ENCODE measurements at regions not wholly inside any gene's neighbourhood (a gene's known extent, or its start where the extent isn't known, plus 50 kb on each side); places are given as distances from the start of the nearest gene placed in this dataset.

DNA sequence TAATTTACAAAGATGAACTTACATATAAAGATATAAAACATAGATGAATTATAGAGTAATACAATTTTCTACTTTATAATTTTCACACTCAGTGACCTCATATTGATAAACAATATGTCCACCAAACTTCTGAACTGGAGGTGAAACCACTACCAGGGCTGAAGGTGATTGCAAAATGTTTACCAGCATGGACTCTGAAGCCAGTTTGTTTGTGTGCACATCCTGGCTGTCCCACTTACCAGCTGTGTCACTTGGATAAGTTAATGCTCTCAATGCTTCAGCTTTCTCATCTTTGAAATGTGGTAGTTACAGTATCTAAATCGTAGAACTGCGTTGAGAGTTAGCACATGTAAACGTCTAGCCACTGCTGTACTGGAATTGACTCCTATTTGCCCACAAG is 392.6 kb downstream of the HNRNPD start:
- Mint-ChIP-seq H3K36me3 (ENCODE audit: low read depth) (no peaks in the 10 kb centered on the region), H3K4me3 (no peak overlapping the region), H3K9me3 (no peaks in the 10 kb centered on the region), H3K27me3 (ENCODE audit: low read depth) (no peaks in the 10 kb centered on the region), H3K4me1 (ENCODE audit: low read depth) (no peaks in the 10 kb centered on the region), H3K27ac (no peak overlapping the region)
- intact Hi-C loops (cut with micrococcal nuclease): no loop called here
- CTCF ChIA-PET: interaction anchor here (0.7 to 1.2 kb wide), 2 partner anchors 96 to 98 kb away, joined by 3 to 4 read pairs; no protein-coding TSS in a partner anchor
- DNase-seq: no peak

DNA sequence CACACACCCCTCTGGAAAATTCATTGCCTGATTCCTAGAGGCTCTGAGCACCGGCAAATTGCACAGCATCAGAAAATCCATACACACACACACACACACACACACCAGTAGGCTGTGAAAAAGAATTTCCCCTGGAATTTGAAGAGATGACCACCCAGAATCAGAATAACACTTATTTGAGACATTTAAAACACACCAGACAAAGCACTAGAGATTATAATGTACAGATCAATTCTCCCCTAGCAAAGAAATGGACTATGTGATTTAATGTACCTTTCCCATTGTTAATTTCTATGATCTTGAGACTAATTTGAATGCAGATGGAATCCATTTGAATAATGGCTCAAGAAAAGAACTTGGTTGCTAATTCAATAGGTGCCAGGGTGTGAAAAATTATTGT is 399.3 kb downstream of the HNRNPD start:
- no peaks in the 10 kb centered on the region for H3K9me3 Mint-ChIP-seq
- no peak for DNase-seq
- CTCF ChIA-PET: no interaction called here
- no peak overlapping the region for H3K4me3 Mint-ChIP-seq
- H3K4me1 Mint-ChIP-seq (ENCODE audit: low read depth): peaks cover 7% of the 10 kb centered on the region
- no peak overlapping the region for H3K27ac Mint-ChIP-seq
- intact Hi-C loops (cut with micrococcal nuclease): no loop called here
- no peaks in the 10 kb centered on the region for H3K27me3 Mint-ChIP-seq (ENCODE audit: low read depth)
- H3K36me3 Mint-ChIP-seq (ENCODE audit: low read depth): no peaks in the 10 kb centered on the region

DNA sequence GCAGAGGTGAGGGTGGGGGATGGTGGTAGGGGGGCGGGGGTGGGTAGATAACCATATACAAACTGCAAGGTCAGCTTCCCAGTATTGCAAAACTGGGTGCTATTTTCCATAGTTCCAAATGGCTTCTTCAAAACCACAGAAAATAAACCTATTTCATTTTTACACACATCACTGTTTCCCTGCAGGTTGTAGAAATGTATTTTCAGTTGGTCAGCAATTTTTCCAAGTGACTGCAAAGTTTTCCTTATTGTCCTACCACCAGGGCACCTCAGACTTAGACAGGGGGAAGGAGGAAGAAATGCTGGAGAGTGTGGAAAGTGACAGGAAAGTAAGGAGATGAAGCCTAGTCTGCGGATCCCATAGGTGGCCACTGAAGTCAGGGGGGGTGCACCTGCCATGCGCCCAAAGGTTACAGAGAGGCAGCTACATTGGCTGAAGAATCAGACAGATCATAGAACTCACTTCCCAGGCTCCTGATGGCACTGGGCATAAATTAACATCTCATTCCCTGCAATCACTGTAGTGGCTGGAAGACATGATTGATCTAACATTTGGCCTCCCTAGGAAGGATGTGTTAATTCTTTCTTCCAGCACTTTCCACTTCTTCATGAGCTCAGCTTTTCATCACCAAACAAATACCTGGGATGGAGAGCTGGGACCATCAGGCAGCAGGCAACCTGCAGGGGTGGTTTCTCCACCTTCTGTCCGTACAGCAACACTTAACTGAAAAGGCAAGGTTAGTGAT is 402.0 kb downstream of the HNRNPD start:
- intact Hi-C loops (cut with micrococcal nuclease): no loop called here
- Mint-ChIP-seq H3K27me3 (ENCODE audit: low read depth) (no peaks in the 10 kb centered on the region), H3K4me1 (ENCODE audit: low read depth) (peaks cover 7% of the 10 kb centered on the region), H3K9me3 (no peaks in the 10 kb centered on the region), H3K36me3 (ENCODE audit: low read depth) (no peaks in the 10 kb centered on the region), H3K4me3 (no peak overlapping the region), H3K27ac (no peak overlapping the region)
- CTCF ChIA-PET: interaction anchor here (0.6 kb wide), 1 partner anchor 58 kb away, joined by 4 read pairs; no protein-coding TSS in a partner anchor
- DNase-seq: no peak

DNA sequence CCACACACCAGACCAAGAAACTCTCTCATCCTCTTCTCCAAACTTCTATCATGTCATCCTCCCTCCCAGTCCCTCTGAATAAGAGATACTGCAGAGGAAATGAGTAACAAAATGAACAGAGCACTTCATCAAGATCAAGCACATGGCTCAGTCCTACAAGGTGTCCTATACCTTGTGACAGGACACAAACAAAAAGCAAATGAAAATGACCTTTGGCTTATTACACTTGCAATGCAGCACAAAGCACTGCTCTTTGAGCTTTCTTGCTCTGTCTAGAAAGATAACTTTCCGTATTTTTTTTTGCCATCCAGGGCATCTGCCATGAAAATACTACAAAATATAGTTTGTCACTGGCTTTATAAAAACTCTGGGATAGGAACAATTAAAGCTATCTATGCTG is 402.7 kb downstream of the HNRNPD start:
- intact Hi-C loops (cut with micrococcal nuclease): no loop called here
- H3K4me1 Mint-ChIP-seq (ENCODE audit: low read depth): peaks cover 7% of the 10 kb centered on the region
- CTCF ChIA-PET: interaction anchor here (0.6 kb wide), 1 partner anchor 58 kb away, joined by 4 read pairs; no protein-coding TSS in a partner anchor
- H3K9me3 Mint-ChIP-seq: no peaks in the 10 kb centered on the region
- H3K4me3 Mint-ChIP-seq: no peak overlapping the region
- no peaks in the 10 kb centered on the region for H3K27me3 Mint-ChIP-seq (ENCODE audit: low read depth)
- H3K27ac Mint-ChIP-seq: no peak overlapping the region
- no peak for DNase-seq
- no peaks in the 10 kb centered on the region for H3K36me3 Mint-ChIP-seq (ENCODE audit: low read depth)

DNA sequence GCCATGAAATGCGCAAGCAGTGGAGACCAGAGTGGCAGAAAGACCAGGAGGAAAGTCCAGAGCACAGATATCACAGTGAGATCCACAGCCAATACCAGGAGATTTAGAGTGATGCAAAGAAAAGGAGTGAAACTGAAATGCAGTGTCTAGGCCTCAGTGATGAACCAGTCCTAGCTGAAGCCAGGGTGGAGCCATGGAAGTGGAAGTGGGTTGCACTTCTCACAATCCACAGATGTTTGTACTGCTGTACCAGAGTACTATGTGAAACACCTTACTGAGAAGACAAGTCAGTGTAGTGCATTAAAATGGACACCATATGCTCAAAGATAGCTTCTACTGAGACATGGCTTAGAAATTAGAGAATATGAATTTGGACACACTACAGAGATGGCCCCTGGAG is 403.3 kb downstream of the HNRNPD start:
- H3K4me1 Mint-ChIP-seq (ENCODE audit: low read depth): peaks cover 12% of the 10 kb centered on the region
- no peak for DNase-seq

DNA sequence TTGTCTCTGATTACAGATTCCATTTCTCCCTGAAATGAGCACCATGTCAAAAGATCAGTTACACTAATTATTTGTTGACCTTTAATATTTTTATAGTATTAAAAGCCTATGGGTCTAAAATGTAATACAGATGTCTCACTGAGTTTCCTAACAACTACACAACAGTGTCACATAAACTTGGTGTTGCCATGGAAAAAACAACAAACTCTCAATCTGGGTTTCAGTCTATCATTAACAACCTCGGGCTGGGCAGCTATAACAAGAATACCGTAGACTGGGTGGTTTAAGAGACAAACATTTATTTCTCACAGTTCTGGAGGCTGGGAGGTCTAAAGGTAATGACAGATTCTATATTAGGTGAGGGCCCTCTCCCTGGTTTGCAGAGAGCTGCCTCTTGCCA is 407.1 kb downstream of the HNRNPD start:
- H3K4me3 Mint-ChIP-seq: no peak overlapping the region
- no peak overlapping the region for H3K27ac Mint-ChIP-seq
- no peak for DNase-seq
- intact Hi-C loops (cut with micrococcal nuclease): no loop called here
- H3K9me3 Mint-ChIP-seq: no peaks in the 10 kb centered on the region
- no peaks in the 10 kb centered on the region for H3K27me3 Mint-ChIP-seq (ENCODE audit: low read depth)
- CTCF ChIA-PET: no interaction called here
- no peaks in the 10 kb centered on the region for H3K36me3 Mint-ChIP-seq (ENCODE audit: low read depth)
- H3K4me1 Mint-ChIP-seq (ENCODE audit: low read depth): peaks cover 6% of the 10 kb centered on the region

More for the DNA sequence above, 403.3 kb downstream of the HNRNPD start:
- Mint-ChIP-seq H3K36me3 (ENCODE audit: low read depth) (no peaks in the 10 kb centered on the region), H3K27ac (no peak overlapping the region), H3K9me3 (no peaks in the 10 kb centered on the region), H3K27me3 (ENCODE audit: low read depth) (no peaks in the 10 kb centered on the region), H3K4me3 (no peak overlapping the region)
- intact Hi-C loops (cut with micrococcal nuclease): no loop called here
- CTCF ChIA-PET: no interaction called here

DNA sequence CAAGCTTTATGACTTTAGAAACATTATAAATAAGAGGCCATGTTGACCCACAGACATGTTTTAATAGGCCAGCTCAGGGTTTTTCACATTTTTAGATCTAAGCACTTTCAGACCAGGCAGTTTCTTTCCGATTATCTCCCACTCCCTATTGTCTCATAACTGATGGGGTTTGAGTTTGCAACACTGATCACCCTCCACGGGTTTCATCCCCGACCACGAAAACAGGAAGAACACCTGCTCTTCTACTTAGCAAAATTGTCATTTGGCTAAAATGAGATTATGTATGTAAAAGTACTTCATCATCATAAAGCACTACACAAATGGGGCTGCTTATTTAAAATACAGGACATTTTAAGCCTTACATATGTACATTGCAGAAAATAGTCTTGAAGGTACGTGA is 407.9 kb downstream of the HNRNPD start:
- Mint-ChIP-seq H3K4me3 (no peak overlapping the region), H3K9me3 (no peaks in the 10 kb centered on the region), H3K4me1 (ENCODE audit: low read depth) (peaks cover 6% of the 10 kb centered on the region), H3K36me3 (ENCODE audit: low read depth) (no peaks in the 10 kb centered on the region), H3K27me3 (ENCODE audit: low read depth) (no peaks in the 10 kb centered on the region), H3K27ac (no peak overlapping the region)
- CTCF ChIA-PET: no interaction called here
- intact Hi-C loops (cut with micrococcal nuclease): no loop called here
- DNase-seq: no peak

DNA sequence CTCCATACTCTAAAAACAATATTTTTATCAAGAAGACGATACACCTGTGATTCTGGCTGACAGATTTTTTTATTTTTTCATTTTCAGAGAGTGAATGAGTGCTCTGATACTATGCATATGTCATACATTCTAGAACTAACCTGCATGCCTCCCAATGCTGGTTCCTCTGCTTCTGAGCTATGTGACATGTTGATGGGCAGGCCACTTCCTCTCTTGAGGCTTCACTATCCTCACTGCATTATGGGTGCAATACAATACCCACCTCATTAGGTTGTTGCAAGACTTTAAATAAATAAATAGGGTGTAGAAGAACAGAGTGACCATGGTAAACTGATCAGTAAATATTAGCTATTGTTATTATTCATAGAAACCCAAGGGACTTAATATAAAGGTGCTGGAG is 408.3 kb downstream of the HNRNPD start:
- Mint-ChIP-seq H3K36me3 (ENCODE audit: low read depth) (no peaks in the 10 kb centered on the region), H3K9me3 (no peaks in the 10 kb centered on the region), H3K4me3 (no peak overlapping the region), H3K27me3 (ENCODE audit: low read depth) (peaks cover 2% of the 10 kb centered on the region), H3K27ac (no peak overlapping the region), H3K4me1 (ENCODE audit: low read depth) (peaks cover 6% of the 10 kb centered on the region)
- no peak for DNase-seq
- CTCF ChIA-PET: no interaction called here
- intact Hi-C loops (cut with micrococcal nuclease): no loop called here

DNA sequence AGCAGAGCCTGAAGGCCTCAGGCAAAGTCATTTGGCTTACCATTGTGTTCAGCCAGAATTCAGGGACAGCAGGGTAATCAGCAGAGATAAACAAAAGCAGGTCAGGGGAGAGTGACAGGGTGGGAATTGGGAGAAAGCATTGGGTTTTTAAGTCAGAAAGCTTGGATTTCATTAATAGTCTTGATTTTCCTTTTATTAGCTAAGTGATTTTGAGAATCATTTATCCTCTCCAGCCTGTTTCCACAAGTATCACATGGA is 410.1 kb downstream of the HNRNPD start:
- no peak for DNase-seq
- Mint-ChIP-seq H3K9me3 (no peaks in the 10 kb centered on the region), H3K4me3 (no peak overlapping the region), H3K36me3 (ENCODE audit: low read depth) (no peaks in the 10 kb centered on the region), H3K27ac (no peak overlapping the region), H3K4me1 (ENCODE audit: low read depth) (peaks cover 6% of the 10 kb centered on the region), H3K27me3 (ENCODE audit: low read depth) (peaks cover 5% of the 10 kb centered on the region)
- CTCF ChIA-PET: no interaction called here
- intact Hi-C loops (cut with micrococcal nuclease): no loop called here

DNA sequence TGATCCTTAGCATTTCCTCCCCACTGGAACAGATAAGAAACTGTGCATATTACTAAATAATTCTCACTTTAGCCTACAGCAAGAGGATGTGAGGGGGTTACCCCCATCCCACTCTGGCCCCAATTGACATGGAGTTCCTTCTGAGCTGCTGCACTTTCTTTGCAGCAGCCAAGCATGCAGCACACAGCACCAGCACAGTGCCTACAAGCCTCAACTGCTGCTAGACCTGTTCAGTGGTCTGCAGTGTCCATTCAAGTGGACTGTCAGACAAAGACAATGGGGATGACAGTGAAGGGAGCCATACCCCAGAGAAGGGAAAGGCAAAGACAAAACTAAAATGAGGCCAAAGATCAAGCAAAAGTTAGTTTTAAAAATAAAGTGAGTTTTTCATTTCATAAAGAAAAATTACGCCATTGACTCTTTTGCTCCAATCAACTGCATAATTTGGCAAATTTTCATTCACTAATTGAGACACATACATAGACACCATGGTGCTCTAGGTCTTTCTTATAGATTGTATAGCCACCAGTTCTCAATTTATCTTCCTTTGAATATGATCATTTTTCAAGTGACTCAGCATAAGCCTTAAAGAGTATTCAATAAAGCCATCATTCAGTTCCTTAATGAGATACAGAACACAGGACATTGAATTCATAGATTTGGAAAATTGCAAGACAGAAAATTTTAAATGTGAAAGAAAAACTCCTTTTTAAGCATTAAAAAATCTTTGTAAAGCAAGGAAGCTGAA is 410.6 kb downstream of the HNRNPD start:
- no peak overlapping the region for H3K4me3 Mint-ChIP-seq
- peaks cover 6% of the 10 kb centered on the region for H3K4me1 Mint-ChIP-seq (ENCODE audit: low read depth)
- CTCF ChIA-PET: no interaction called here

DNA sequence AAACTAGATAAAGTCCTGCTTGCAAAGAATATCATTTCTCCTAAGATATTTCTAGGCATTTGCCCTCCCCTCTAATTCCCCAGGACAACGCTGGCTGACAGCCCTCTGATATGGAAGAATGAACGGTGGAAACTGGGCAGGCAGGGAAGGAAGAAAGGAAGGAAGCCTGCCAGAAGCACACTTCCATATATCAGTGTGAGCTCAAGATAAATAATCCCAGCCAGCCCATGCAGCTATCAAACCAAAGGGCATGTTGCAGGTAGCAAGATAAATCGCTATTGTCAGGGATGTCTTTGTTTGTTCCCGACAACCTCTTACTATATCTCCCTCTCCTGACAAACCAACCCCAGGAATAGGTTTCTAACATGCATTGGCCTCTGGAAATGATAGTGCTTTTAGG is 412.8 kb downstream of the HNRNPD start:
- Mint-ChIP-seq H3K4me1 (ENCODE audit: low read depth) (peaks cover 4% of the 10 kb centered on the region), H3K9me3 (no peaks in the 10 kb centered on the region), H3K27me3 (ENCODE audit: low read depth) (peaks cover 9% of the 10 kb centered on the region), H3K36me3 (ENCODE audit: low read depth) (no peaks in the 10 kb centered on the region), H3K4me3 (no peak overlapping the region), H3K27ac (no peak overlapping the region)
- intact Hi-C loops (cut with micrococcal nuclease): no loop called here
- CTCF ChIA-PET: no interaction called here
- DNase-seq: no peak

More for the DNA sequence above, 410.6 kb downstream of the HNRNPD start:
- intact Hi-C loops (cut with micrococcal nuclease): no loop called here
- DNase-seq: no peak
- no peaks in the 10 kb centered on the region for H3K9me3 Mint-ChIP-seq
- H3K36me3 Mint-ChIP-seq (ENCODE audit: low read depth): no peaks in the 10 kb centered on the region
- no peak overlapping the region for H3K27ac Mint-ChIP-seq
- peaks cover 5% of the 10 kb centered on the region for H3K27me3 Mint-ChIP-seq (ENCODE audit: low read depth)

DNA sequence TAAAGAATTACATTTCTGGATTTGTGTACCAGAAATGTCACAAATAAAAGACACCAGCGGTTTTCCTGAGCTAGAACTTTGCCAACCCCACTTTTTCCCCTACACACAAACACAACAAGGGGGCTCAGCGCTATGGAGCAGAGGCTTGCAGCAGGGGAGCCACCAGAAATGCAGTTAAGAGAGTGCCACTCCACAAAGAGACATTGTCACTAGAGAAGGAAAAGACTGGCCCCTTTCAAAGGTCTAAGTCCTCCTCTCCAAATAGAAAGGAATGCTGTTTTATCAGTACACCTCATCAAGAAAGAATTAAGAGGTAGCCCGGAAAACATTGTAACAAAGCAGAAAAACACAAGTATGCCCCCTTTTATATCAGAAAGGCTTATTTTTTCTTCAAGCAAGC is 419.5 kb downstream of the HNRNPD start:
- DNase-seq: no peak
- CTCF ChIA-PET: no interaction called here
- Mint-ChIP-seq H3K27me3 (ENCODE audit: low read depth) (peaks cover 7% of the 10 kb centered on the region), H3K4me3 (no peak overlapping the region), H3K9me3 (no peaks in the 10 kb centered on the region), H3K27ac (no peak overlapping the region), H3K36me3 (ENCODE audit: low read depth) (no peaks in the 10 kb centered on the region), H3K4me1 (ENCODE audit: low read depth) (no peaks in the 10 kb centered on the region)
- intact Hi-C loops (cut with micrococcal nuclease): no loop called here

DNA sequence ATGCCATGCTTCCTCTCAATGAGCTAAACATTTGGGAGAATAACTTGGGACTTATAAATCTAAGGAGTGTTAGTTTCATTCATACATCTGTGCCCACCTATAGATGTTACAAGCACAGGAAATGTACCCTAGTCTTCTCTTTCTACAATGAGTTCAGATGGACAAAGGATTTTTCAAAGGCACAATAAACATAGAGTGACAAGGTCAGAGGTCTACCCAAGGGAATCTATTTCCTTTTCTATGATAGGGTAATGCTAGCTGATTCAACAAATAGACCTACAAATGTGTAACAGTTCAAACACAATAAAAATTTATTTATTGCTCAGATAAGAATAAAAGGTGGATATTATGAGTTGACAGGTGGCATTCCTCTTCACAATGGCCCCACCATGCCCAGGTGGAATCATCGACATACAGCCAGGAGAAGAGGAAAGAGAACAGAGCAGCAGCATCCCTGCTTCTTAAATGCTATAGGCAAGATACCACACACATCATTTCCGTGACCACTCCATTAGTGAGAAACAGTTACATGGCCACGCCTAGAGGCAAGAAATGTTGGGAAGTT is 421.8 kb downstream of the HNRNPD start:
- Mint-ChIP-seq H3K27ac (no peak overlapping the region), H3K27me3 (ENCODE audit: low read depth) (peaks cover 12% of the 10 kb centered on the region), H3K4me1 (ENCODE audit: low read depth) (no peaks in the 10 kb centered on the region), H3K4me3 (no peak overlapping the region), H3K9me3 (no peaks in the 10 kb centered on the region), H3K36me3 (ENCODE audit: low read depth) (no peaks in the 10 kb centered on the region)
- CTCF ChIA-PET: no interaction called here
- no peak for DNase-seq
- intact Hi-C loops (cut with micrococcal nuclease): no loop called here

All from activated naive CD4-positive, alpha-beta T cell treated with anti-CD3 and anti-CD28 coated beads for 36 hours (primary cell).